ENCODE measurements at regions not wholly inside any gene's neighbourhood (a gene's known extent, or its start where the extent isn't known, plus 50 kb on each side); places are given as distances from the start of the nearest gene placed in this dataset.

DNA sequence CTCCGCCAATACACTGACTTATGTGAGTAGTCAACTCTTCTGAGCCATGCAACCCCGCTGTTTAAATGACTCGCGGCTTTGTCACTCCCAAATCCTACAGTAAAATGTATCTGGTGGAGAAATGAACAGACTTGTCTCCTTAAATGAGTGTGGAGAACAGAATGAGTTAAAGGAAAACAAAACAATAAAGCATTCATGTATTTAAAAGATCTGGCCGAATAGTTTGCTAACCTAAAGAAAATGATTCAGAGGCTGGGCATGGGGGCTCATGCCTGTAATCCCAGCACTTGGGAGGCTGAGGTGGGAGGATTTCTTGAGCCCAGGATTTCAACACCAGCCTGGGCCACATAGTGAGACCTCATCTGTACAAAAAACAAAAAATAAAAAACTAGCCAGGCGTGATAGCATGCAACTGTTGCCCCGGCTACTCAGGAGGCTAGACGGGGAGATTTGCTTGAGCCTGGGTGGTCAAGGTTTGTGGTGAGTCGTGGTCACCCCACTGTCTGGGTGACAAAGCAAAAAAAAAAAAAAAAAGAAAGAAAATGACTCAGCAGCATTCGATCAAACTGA is 86.5 kb upstream of the PFKP start:
- no peak for DNase-seq (ENCODE audit: low read depth)

DNA sequence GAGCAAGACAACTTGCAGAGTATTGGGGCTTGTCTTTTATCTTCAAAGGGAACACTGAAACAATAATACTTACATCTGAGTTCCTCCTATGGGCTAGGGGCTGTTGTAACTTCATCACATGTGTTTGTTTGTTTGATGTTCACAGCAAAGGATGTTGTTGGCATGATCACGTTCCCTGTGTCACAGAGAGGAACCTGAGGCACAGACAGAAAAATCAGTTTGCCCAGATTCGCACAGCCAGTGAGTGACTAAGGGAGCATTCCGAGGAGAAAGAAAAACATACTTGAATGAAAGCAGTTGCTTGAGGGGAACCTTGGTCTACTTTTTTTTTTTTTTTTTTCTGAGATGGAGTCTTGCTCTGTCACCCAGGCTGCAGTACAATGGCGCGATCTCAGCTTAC is 87.2 kb upstream of the PFKP start:
- DNase-seq (ENCODE audit: low read depth) = no peak

DNA sequence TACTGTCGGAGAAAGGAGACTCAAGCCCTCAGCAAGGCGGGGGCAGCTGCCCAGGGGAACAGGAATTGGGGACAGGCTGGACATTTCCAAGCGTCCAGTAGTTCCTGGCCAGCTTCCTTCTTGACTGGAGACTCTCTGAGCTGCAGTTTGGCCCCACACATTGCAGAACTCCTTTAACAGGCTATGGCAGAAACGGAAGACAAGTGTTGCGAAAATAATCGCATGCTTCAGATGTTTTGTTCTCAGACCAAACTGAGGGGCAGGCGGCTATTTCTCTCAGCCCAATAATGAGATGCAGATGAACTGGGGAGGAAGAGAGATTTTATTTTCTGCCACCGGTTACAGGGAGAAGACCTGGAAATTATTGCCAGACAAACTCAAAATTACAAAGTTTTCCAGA is 88.0 kb upstream of the PFKP start:
- DNase-seq (ENCODE audit: low read depth) = no peak

DNA sequence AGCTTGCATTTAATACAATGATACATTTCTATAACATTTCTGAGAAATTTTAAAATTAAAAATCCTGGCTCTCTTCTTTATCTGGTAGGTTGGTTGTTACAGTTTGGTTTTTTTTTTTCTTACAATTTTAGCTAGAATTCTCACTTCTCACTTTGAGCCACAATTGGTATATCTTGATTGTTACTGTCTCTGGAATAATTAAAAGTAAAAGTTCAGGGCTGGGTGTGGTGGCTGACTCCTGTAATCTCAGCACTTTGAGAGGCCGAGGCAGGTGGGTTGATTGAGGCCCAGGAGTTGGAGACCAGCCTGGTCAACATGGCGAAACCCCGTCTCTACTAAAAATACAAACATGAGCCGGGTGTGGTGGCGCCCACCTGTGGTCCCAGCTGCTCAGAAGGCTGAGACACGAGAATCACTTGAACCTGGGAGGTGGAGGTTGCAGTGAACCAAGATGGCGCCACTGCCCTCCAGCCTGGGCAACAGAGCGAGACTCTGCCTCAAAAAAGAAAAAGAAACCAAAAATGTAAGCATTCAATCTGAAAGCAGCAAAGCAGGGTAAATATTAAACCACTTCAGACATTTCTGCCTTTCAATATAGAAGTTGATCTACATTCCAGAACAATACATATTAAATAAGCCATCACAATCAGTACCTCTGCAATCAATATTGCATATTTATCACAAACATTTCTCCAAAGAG is 88.6 kb upstream of the PFKP start:
- DNase-seq (ENCODE audit: low read depth) = no peak

- DNase-seq (ENCODE audit: low read depth) = no peak
These were observed 89.2 kb upstream of the PFKP start for GRCh38 chr10:2978111-2978510.

DNA sequence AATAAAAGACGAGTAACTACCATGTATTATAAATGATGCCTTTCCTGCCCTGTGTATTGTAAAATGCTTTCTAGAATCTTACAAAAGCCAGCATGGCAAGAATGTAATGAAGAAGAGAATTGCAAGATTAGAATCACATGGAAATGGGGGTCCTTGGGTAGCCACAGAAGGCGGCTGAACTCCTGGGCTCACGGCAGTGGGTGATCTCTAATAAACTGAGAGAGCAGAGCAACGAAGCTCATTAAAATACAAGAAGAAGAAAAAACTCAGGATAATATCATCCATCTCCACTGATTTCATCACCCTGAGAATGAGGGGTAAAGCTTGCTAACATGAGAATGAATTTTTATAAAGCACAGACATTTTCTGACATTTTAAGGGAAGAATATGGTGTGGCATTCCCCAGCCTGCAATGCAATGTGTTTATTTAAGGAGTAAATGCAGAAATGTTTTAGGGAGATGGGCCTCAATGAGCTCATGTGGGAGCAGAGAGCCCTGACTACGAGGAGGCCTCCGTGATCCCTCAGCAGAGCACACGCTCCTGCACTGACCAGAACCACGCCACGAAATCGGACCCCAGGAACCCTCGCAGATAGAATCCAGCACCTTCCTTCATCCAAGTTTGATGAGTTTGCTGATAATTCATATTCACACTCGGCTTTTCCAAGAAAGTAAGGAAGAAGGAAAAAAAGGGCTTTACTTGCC is 92.7 kb upstream of the PFKP start:
- no peak for DNase-seq (ENCODE audit: low read depth)

GRCh38 chr10:2974083-2974482 is 93.3 kb upstream of the PFKP start:
- no peak for DNase-seq (ENCODE audit: low read depth)

DNA sequence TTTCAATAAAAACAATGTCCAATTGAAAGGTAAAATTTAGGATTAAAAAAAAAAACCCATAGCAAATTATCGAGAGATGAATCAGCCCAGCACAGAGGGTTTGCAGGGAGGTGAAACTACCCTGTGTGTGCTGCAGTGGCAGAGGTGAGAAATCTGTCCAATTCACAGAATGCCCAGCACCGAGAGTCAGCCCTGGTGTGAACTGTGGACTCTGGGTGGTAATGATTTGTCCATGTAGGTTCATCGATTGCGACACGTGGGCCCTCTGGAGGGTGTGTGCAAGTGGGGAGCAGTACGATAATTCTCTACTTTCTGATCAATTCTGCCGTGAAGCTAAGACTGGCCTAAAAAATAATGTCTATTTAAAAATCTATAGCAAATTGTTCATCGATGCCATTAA is 94.5 kb upstream of the PFKP start:
- no peak for DNase-seq (ENCODE audit: low read depth)

DNA sequence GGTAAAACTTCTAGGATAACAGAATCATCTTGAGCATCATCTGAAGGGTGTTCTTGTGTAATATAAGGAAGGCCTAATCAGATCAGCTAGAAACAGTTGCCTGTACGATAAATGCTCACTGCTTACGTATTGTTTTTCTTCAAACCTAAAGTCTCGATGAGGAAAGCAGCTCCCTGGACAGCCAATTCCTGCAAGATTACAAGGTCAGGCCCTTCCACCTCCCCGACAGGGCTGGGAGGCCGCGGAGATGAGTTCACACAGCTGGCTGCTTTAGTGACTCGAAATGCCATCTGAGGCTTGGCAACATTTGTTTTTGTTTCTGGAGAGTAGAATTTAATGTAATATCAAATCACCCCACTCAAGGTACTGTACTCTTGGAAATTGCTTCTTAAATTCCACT is 95.1 kb upstream of the PFKP start:
- no peak for DNase-seq (ENCODE audit: low read depth)

DNA sequence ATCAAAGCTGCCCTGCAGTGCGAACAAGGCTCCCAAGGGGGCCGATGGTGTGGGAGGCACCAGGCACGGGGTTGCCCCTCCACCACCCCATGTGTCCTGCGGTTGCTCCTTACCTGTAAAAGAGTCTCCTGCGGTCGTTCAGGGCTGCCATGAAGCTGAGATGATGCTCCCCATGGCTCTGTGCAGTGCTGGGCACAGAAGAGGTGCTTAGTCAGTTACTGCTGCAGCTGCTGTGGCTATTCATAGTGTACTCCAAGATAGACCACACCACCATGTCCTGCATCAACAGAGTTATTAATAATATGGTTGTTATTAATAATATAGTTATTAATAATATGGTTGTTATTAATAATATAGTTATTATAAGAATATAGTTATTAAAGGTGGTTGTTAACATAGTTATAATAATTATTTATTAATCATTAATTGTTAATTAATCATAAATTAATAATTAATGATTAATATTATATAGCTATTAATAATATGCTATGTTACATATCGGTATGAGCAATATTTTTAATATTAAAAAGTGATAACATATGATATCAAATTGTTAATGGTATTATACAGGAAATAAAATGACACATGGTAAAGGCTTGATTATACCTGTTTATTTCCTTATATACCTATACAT is 97.0 kb upstream of the PFKP start:
- DNase-seq (ENCODE audit: low read depth) = no peak

- no peak for DNase-seq (ENCODE audit: low read depth)
These were observed 98.8 kb upstream of the PFKP start for GRCh38 chr10:2968401-2969058.

GRCh38 chr10:2966134-2966533 is 101.2 kb upstream of the PFKP start:
- DNase-seq (ENCODE audit: low read depth) = no peak

DNA sequence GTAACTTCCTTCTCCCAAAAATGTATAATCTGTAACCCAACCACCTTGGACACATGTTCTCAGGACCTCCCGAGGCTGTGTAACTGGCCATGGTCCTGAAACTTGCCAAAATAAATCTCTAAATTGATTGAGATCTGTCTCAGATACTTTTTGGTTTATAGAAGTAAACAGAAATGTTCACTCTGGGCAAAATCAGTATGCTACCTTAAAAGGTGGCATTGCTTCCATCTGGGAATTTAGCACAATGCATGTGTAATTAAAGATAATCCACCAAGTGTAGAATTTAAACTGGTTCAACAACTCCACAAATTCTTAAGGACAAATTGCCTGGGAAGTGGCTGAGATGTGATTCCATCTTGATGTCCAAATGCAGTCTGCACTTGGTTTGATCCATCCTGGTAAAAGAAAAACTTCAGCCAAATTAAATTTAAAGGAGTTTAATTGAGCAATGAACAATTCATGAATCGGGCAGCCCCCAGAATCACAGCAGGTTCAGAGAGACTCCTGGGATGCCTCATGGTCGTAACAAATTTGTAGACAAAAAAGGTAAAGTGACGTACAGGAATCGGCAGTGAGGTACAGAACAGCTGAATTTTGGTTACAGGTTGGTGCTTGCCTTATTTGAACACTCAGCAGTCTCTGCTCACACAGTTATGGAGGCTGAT is 102.6 kb upstream of the PFKP start:
- DNase-seq (ENCODE audit: low read depth) = no peak

- DNase-seq (ENCODE audit: low read depth) = no peak
These were observed 103.3 kb upstream of the PFKP start for GRCh38 chr10:2963889-2964631.

DNA sequence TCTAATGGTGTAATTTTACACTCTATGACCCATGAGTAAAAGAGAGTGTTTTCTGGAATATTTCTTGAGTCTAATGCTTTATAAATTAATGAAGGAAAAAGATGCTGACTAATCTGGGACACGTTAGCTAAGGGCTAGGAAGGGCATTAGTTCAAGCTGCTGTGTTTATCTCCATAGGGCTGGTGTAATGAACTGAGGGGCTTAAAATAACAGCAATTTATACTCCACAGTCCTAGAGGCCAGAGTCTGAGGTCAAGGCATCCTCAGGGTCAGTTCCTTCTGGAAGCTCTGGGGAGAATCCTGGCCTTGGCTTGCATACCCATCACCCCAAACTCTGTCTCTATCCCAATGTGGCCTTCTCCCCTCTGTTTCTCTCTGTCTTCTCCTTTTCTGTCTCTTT is 105.2 kb upstream of the PFKP start:
- no peak for DNase-seq (ENCODE audit: low read depth)

GRCh38 chr10:2958659-2959058 is 108.7 kb upstream of the PFKP start:
- DNase-seq (ENCODE audit: low read depth) = no peak

DNA sequence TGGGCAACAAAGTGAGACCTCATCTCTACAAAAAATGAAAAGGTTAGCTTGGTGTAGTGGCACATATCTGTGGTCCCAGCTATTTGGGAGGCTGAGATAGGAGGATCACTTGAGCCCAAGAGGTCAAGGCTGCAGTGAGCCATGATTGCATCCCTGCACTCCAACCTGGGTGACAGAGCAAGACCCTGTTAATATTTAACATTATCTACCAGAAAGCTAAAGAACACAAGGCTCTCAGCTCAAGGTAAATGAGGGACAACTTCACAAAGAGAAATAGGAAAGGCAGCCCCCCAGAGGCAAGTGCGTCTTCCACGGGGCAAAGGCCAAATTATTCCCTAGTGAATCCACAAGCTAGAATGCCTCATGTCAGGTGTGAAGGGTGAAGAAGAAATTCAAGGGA is 109.6 kb upstream of the PFKP start:
- no peak for DNase-seq (ENCODE audit: low read depth)

- no peak for DNase-seq (ENCODE audit: low read depth)
These were observed 112.3 kb upstream of the PFKP start for GRCh38 chr10:2955064-2955463.

GRCh38 chr10:2953495-2953894 is 113.9 kb upstream of the PFKP start:
- DNase-seq (ENCODE audit: low read depth) = no peak

DNA sequence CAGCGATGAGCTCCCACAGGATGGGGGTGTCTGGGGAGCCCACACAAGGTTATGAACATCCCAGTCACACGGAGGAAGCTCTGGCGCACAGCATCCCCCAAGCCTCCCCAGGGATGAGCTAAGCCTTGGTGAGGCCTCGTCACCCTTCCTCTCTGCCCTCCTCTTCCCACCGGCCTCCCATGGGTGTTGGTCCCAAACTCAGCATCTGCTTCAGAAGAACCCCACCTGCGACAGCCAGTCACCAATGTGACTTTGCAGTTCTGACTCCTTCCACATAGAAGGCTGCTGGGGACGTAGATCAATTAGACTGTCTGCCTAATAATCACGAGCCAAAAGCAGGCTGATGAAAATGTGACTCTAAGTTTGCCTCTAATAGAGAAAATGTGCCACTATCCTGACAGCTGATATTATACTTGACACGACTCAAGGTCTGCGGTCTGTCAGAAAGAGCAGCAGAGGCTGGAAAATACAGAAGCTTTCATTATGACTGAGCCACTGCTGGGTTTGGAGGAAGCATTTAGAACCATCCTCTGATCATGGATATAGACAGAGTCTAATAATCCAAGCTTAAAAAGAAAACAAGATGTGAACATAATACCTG is 116.0 kb upstream of the PFKP start:
- no peak for DNase-seq (ENCODE audit: low read depth)

DNA sequence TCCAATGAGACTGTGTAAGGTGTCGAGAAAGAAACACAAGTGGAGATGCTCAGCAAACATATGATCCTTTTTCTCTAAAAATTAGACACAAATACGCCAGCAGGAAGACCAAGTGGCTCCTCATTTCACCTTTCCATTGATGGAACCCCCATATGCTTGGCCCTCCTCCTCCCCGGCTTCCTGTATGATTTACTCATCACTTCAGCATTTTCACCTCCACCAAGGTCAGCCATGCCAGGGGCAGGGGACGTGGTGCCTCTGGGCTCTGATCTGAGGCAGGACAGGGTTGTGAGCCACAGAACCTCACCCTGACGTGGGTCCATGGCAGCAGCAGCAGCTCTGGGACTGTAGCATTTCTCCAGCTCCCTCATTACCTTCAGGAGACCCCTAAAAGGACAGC is 116.8 kb upstream of the PFKP start:
- DNase-seq (ENCODE audit: low read depth) = no peak
